ENCODE measurements at regions not wholly inside any gene's neighbourhood (a gene's known extent, or its start where the extent isn't known, plus 50 kb on each side); places are given as distances from the start of the nearest gene placed in this dataset.

- TF ChIP-seq POLR2A (IDR thresholded peaks at IDR 0.05; ENCODE audit: low read depth, low read length): no peak
- no peak for TF ChIP-seq POLR2AphosphoS5 (IDR thresholded peaks at IDR 0.05; ENCODE audit: low read depth, low read length)
These were observed 478.6 kb downstream of the ZIC1 start for GRCh38 chr3:147887797-147888196.
